Renal pelvis (tissue), 1 donor: ENCODE measurements at regions not wholly inside any gene's neighbourhood (a gene's known extent, or its start where the extent isn't known, plus 50 kb on each side); places are given as distances from the start of the nearest gene placed in this dataset.

ENCODE experiments used
- DNase-seq: peaks from one replicate; pipeline ENCODE4 v3.0.0-alpha.2; 2013

DNA sequence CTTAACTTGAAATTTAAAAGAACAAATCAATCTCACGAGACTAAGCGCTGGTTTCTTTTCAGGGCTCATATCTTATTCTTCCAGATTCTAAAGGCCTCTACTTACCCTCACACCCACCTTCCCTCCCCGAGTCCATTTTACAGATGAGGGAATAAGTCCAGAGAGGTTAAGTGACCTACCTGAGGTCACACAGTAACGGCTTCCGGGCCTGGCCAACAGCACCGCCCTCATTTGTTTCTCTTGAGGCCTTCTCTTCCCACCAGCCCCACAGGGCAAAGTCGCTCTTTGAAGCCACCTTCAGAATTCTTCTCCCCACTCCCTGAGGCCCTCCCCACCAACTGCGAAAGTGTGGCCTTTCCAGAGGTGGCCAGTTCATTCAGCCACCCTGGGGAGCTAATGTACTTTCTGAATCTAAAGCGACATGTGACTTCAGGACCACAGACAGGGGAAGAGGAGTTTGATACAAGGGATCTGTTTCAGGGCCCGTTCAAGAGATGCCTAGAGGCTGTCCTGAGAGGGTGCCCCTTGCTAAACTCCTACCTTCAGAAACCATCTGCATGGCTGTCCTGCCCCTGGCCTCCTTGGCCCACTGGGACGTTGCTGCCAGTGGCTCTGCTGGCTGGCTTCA lies 275.3 kb downstream of the HAUS1 start:
- no peak for DNase-seq

DNA sequence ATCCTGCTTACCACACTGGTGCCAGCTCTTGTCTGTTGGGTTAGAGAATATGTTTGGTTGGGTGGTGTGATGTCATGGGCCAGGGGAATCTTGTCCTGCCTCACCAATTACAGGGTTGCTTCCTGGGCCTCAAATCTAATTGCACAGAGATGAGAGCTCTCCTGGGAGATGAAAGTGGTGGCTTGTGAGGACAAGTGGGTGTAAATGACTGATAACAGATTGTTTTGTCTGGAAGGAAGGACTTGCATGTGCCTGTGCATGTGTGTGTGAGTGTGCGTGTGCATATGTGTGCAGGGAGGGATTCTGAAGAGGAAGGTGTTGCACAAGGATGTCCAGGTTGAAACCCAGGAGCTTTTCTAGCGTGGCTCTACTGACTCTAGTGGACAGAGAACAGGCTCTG lies 271.9 kb downstream of the LOXHD1 start:
- no peak for DNase-seq

DNA sequence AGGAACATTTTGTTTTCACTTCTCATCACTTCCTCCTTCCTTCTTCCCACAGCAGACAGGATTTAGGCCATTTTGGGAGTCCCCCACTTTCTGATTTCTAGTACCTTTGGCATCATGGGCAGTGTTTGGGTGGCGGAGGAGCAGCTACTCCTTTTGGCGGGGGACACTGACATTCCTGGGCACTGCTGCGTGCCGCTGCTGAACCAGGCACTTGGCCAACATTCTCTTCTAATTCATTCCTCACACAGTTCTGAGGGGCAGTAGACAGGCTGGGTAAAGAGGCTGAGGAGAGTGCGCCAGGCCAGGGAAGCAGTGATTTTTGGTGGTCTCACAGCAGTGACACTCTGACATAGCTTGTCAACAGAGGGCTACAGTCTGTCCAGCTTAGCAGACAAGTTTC lies 270.2 kb downstream of the LOXHD1 start:
- peak; percentile 22 for DNase-seq

DNA sequence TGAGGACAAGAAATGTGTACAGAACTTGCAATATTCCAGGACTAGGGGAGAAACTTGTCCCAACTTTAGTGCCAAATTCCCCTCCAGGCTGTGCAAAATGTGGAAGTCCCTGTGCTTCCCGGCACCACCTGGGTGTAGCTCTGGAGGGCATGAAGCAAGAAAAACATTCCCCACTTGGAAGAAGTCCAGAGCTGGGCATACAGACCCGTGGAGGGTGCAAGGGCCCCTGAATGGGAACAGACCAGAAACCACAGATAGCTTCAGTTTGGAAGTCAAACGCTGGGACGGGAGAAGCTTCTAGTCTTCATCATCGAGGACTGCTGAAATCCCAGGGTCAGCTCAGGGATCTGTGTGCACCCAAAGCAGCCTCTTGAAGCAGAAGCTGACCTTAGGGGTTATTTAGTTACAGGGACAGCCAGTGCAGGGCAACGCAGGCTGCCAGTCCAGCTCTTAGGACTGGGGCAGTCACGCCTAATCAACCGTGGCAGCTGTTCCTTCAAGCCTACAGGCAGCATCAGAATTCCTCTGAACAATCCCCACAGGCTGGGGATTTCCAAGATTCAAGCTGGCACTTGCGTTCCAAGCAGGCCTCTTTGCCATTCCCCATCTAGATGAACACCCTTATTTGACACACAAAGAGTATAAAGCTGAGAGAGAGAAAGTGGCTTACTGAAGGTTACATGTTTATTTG lies 269.4 kb downstream of the LOXHD1 start:
- peak; percentile 41 for DNase-seq

DNA sequence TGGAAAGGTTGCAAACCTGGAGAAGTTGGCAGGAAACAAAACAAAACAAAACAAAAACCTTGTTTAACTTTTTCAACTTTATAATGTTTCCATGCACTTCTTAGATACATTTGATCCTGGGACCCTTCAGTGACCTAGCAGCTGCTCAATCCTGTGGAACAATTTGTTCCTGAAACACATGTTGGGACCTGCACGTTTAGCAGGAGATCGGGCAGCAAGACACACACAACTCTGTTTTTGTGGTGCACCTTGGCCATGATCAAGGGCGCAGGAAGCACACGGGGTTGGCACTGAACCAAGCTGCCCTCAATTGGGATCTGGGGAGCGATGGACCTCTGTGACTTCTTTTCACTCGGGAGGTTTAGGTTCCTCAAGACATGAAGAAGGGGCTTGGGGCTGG lies 268.7 kb downstream of the LOXHD1 start:
- no peak for DNase-seq

DNA sequence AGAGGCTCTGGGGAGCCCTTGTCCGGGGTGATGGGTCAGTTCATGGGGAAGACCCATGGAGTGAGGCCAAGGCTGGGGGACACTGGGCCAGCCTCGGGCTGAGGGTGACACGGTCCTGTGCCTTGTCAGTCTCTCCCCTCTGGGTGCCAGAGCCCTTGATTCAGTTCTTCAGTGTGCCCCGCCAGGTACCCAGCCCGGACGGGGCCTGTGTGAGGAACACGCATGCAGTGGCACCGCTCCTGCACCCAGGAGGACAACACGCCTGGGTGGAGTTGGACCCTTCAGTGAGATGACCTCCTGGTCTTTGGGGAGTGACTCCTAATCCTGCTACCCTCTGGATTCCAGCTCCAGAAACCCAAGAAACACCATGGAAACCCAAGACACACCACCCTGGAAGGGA lies 264.4 kb downstream of the LOXHD1 start:
- DNase-seq, result no peak

DNA sequence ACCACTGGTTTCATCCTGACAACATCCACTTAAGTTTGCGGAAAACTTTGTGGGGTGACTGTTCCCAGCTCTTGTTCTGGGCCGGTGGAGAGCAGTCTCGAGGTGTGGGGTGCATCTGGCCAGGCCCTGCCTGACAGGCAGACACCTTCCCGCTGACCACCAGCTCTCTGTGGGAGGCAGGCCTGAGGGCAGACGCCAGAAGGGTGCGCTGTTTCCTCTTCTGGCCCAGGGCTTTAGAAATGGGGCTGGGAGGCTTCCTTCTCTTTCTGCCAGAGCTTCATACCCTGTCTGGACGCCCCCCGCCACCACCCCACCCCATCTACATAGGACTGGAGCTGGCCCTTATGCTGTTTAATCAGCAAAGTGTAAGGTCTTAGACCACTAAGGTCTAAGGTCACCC lies 263.8 kb downstream of the LOXHD1 start:
- DNase-seq, result no peak

DNA sequence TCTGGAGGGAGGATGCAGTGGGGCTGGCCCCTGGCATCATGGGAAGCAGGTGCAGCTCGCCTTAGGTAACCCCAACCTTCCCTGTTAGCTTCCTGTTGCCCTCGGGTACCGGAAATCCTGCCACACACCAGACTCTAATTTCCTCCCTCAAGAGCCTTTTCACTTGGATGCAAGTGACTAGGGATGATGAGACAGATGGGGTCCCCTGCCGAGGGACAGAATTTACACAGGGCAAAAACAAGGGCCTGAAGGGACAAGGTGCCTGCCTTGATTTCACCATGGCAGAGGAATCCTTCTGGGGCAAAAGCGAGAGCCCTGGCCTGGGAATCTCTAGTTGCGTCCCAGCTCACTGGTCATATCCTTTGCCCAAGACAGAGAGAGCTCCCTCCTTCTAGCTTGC lies 263.1 kb downstream of the LOXHD1 start:
- DNase-seq, result no peak

DNA sequence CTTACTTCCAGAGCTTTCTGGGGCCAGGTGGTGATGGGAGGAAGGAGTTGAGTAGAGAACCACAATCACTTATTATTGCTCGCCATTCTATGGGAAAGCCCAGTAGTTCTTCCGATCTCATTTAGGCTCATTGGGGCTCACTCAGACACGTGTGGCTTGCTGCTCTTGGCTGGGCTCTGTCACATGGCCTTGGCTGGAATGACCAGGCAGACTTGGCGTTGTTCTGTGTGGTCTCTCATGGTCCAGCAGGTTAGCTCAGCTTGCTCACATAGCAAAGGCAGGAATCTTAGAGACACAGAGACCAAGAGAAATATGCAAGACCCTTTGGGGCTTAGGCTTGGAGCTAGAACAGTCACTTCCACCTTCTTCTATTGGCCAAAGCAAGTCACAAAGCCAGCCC lies 261.2 kb downstream of the LOXHD1 start:
- no peak for DNase-seq

DNA sequence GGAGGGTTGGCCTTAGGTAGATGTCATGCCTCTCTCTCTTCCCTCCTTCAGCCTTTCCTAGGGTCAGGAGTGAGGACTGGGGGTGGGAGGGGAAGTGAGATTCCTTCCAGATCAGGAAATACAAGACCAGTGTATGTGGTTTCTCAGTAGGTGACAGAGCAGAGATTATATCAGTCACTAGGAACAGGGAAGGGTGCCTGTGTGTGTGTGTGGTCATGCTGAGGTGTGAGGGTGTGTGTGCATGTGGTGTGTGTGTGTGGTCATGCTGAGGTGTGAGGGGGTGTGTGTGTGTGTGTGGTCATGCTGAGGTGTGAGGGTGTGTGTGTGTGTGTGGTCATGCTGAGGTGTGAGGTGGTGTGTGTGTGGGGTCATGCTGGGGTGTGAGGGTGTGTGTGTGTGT lies 259.8 kb downstream of the LOXHD1 start:
- no peak for DNase-seq

DNA sequence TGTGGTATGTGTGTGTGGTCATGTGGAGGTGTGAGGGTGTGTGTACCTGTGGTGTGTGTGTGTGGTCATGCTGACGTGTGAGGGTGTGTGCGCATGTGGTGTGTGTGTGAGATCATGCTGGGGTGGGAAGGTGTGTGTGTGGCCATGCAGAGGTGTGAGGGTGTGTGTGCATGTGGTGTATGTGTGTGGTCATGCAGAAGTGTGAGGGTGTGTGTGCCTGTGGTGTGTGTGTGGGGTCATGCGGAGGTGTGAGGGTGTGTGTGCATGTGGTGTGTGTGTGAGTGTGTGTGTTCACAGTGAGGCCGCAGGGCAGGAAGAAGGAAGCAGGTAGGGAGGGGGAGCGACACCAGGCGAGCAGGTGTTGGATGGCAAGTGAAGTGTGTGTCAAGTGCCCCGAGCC lies 259.0 kb downstream of the LOXHD1 start:
- no peak for DNase-seq

DNA sequence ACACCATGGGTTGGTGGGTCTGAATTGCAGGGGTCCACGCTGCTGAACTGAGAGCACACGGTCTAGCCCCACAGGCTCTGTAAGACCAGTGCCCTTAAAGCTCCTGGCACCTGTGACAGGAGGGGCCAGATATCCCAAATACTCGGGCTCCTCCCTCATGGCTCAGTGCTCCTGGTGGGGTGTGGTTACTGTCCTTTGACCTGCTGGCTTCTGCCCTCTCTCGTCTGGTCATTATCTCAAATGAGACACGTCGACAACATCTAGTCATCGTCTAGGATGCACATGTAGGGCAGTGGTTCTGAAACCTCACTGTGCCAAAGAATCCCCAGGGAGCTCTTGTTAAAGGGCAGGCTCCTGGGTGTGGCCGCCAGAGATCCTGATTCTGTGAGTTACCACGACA lies 258.4 kb downstream of the LOXHD1 start:
- no peak for DNase-seq

DNA sequence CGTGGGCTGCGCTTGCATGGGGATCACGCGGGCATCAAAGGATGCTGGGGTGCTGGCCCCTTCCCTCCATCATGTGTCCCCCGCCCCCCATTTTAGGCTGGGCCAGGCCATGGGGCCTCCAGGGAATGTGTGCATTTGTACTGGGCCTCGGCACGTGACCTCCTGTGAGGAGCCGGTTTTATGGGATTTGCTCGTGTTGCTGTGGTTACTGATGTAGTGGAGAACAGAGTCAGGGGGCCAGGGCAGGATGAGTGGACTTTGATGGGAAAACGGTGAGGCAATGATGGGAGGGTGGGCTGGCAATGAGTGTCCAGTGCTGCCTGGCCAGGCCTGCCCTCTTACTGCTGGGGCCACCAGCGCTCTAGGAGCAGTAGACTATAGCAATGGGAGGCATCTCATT lies 257.7 kb downstream of the LOXHD1 start:
- DNase-seq, result no peak

DNA sequence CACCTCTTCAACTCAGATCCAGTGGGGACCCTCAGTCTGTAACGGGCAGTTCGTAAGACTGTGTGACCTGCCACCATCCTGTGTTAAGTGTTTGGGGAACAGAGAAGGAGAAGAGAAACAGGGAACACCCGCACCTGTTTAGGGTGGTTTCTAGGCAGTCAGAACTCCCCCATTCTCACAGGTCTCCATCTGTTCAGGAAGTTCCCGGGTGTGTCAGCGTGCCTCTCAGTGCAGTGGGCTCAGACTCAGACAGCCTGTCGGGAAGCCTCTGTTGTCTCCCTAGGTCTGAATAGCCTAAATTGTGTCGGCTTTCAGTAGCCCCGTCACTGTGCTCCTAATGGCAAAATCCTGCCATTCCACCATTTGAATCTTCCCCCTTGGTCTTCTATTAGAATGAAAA lies 256.6 kb downstream of the LOXHD1 start:
- no peak for DNase-seq

DNA sequence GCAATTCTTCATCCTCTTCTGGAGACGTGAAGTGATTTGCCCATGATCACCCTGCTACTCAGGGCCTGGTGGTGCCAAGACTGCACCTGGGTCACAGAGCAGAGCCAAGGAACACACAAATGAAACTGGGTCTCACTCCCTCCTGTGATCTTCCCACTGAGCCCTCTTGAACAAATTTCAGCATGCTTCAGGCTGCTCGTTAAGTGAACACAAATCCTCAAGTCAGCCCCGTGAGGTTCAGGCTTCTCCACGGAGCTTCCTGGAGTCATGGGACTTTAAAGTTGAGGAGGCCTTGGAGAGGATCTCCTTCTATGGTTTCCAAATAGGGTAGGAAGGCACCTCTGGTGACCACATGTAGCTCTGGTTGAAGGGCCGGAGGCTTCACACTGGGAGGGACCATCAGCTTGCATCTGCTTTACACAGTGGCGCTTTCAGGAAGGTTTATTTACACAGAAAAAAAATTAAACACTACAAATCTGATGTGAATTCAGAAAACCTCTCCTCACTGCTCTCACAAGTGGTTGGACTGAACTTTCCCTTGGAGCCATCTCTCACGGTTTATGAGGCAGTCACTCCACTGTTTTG lies 255.4 kb downstream of the LOXHD1 start:
- DNase-seq, result no peak

DNA sequence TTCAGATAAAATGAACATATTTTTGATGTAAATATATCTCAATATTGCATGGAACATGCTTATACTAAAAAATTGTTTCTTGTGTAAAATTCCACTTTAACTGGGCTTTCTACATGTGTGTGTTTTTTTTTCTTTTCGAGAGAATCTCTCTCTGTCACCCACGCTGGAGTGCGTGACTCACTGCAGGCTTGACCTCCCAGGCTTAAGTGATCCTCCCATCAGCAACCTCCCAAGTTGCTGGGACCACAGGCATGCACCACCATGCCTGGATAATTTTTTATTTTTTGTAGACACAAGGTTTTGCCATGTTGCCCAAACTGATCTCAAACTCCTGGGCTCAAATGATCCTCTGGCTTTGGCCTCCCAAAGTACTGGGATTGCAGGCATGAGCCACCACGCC lies 254.6 kb downstream of the LOXHD1 start:
- no peak for DNase-seq

DNA sequence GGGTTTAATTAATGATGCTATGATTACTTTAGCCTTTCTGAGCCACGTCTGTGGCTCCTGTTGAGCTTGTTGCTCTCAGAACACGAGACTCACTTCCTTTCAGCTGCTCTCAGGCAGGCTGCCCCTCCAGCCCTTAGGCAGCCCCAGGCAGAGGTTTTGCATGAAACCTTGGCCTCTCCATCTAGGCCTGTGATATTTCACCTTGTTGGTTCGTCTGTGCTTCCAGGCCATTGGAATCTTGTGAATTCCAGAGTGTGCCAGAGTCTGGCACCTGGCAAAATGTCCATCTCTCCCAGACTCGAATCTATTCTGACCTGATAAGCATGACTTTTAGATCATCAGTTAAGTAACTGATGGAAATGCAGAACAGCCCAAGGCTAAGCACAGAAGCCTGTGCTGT lies 254.1 kb downstream of the LOXHD1 start:
- DNase-seq, result no peak

DNA sequence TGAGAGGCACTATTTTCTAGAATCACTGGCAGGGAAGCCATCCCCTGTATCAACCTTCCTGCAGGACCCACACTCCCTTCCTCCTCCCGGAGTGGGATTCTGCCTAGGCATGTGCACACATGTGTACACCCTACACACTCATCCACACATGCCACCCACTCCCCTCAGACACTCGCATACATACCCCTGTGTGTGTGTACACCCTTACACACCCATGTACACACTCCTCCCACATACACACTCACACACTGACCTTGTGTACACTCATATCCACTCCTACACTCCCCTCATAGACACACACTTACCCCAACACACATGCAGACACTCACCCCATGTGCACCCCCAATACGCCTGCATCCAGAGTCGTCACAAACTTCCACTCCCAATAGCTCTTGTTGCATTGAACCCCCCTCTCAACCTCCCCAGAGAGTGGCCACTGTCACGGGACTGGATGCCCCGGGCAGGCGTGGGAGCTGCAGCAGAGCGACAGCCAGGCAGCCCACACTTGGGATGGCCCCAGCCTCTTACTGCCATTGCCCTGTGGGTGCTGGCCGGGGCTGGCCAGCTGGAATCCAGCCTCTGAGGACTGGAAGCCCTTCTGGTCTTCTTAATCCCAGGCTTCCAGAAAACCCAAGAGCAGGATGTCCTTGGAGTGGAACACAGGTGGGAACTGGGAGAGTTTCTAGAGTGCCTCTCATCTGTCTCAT lies 251.0 kb downstream of the LOXHD1 start:
- no peak for DNase-seq

DNA sequence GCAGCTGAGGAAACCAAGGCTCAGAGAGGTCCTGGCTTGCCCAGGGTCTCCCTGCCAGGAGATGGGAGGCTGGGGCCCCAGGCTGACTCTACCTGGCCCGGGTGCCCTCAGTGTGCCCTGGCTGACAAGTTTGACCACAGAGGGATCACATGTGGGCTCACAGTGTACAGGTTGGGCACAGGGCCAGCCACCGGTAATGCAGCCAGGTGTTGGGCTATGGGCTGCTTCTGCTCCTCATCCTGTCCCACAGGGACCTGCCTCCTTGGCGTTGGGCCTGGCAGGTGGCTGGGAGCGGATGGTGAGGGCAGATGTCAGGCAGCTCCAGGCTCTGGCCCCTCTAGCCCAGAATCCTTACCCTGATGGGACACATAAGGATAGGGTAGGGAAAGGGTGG lies 250.5 kb downstream of the LOXHD1 start:
- DNase-seq, result no peak

DNA sequence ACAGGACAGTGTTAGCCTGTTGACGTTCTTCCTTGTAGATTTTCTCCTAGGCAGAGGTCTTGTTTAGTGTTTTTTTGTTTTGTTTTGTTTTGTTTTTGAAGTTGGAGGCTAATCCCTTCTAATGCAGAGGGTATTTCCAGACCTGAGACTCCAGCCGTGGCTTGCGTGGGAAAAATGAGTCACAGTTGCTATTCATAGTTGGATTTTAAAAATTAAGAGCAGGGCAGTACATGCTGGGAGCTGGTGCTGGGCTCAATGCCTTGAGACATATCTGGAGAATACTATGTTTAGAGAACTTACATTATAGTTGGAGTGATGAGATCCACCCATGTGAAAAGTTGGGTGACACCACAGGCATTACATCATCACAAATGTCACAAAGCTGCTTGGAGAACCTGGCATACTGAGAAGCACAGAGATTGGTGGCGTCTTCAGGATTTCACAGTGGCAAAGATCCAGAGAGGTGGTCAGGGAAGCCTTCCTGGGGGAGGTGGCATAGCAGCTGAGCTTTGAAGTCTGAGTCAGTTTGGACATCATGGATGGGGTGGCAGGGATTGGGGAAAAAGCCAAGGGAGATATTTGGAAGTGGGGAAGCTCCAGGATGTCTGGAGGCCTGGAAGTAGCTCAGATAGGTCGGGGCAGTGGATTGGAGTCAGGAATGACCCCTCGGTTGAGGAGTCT lies 249.4 kb downstream of the LOXHD1 start:
- DNase-seq, result no peak

DNA sequence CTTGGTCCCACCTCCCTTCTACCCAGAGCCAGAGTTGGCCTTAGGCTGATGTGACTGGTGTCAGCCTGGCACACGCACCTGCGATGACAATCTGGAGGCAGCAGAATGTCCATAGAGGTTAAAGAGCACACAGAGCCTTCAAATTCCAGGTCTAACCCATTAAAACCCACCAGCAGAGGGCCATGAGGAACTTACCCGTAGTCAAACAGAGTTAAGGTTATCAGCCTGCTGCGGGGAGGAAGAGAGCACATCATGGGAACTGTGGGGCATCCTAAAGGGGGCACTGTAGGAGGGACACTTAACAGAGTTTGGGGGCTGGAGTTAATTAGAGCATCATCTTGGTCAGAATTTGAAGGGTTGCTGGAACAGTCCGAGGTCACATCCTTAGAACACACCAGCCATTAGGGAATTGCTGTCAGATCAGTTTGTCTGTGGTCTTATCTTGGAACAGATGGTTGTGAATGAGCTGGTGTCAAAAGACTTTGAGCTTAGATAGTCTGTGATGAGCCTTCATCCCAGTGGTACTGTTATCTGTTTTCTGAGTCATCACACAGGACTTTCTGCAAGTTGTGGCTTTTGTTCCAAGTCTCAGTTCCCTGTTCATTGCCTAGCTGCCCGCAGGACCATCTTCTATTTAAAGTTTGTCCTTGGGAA lies 248.6 kb downstream of the LOXHD1 start:
- no peak for DNase-seq

DNA sequence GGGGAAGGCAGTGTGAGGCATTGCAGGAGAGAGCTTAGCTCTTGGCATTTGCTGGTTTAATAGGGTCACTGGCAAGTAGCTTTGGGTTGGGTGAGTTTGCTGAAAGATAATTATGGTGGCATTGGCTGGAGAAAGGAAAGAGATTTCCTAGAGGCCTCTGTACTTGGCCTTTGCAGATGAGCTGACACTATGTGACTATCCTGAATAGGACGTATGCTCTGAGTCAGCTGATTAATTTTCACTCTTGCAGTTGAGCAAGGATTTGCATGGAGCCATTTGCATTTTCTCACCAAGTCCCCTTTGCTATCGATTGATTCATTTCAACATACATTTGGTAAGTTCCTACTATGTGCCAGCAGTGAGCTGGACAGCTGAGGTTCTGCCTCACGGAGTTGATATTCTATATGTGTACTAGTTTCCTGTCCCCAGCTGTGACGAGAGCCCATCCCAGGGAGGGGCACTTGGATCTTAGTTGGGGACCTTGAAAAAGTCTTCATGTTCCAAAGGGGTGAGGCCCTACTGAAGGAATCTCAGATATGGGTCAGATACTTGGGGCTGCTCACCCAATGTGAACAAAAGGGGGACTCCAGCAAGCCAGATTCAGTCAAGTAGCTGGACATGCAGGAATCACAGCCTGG lies 245.7 kb downstream of the LOXHD1 start:
- DNase-seq, result no peak
